ENCODE measurements at regions not wholly inside any gene's neighbourhood (a gene's known extent, or its start where the extent isn't known, plus 50 kb on each side); places are given as distances from the start of the nearest gene placed in this dataset.

DNA sequence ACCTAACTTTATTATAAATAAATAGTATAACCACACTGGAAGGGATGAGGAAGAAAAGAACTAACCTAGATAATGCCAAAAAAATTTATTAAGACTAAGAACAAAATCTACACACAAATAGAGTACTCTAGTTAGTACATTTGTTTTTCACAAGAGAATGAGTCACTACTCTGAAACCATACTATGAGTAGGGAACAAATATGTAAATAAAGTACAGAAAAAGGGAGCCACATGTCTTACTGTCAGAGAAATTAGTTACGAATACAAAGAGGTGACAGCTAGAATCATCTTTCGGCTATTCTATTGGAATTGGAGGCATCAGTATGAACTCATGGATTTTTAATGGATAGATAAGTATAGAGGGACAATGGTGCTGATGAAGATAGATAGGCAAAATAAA is 150.5 kb downstream of the COPS8 start:
- Histone ChIP-seq H2AFZ (ENCODE audit: low read depth, low read length) (no peak overlapping the region), H3K27me3 (ENCODE audit: control insufficient read depth in 2 of 2, insufficient read depth in 2 of 2, low read length in 2 of 2) (no peaks in the 10 kb centered on the region), H3K9me1 (ENCODE audit: control insufficient read depth, insufficient read depth, low read length) (no peaks in the 10 kb centered on the region), H3K9ac (ENCODE audit: insufficient read depth in 1 of 2, low read depth in 2 of 2, low read length in 2 of 2) (no peak overlapping the region), H3K79me2 (ENCODE audit: control insufficient read depth, insufficient read depth, low read length) (no peaks in the 10 kb centered on the region), H4K20me1 (replicated peaks; ENCODE audit: control insufficient read depth, insufficient read depth, low read length) (no peaks in the 10 kb centered on the region), H3K4me3 (no peak overlapping the region), H3K27ac (ENCODE audit: extremely low read depth, low read depth, low read length) (no peak overlapping the region), H3K4me2 (ENCODE audit: insufficient read depth, low read length) (no peak overlapping the region), H3K4me1 (replicated peaks in 1 of 2; ENCODE audit: control insufficient read depth in 2 of 2, insufficient read depth in 2 of 2, low read length in 2 of 2) (no peaks in the 10 kb centered on the region), H3K9me3 (replicated peaks; ENCODE audit: control insufficient read depth, insufficient read depth, low read depth, low read length) (no peaks in the 10 kb centered on the region), H3K36me3 (ENCODE audit: control insufficient read depth, insufficient read depth, low read length) (no peaks in the 10 kb centered on the region)
- in situ Hi-C loops (cut with MboI) (no loop called here), intact Hi-C loops (cut with micrococcal nuclease) (no loop called here)
- ATAC-seq: no peak
- POLR2A ChIA-PET: no interaction called here
- BruUV-seq (replicated peaks): no TSS peak
- TF ChIP-seq ZBTB8A (IDR thresholded peaks at IDR 0.05; ENCODE audit: partially characterized antibody) (no peak), CREM (IDR thresholded peaks at IDR 0.05; ENCODE audit: low read depth) (no peak), GTF2E2 (tag; IDR thresholded peaks at IDR 0.05) (no peak), SPI1 (IDR thresholded peaks at IDR 0.05; ENCODE audit: borderline replicate concordance, low read depth, low read length) (no peak), BRD4 (IDR thresholded peaks at IDR 0.05) (no peak), ZNF644 (tag; IDR thresholded peaks at IDR 0.05; ENCODE audit: low read depth) (no peak), SREBF2 (CRISPR knock-in tag; IDR thresholded peaks at IDR 0.05) (no peak), ZNF696 (CRISPR knock-in tag; conservative IDR thresholded peaks at IDR 0.05) (no peak), TOE1 (IDR thresholded peaks at IDR 0.05; ENCODE audit: borderline replicate concordance) (no peak), TOE1 (CRISPR knock-in tag; IDR thresholded peaks at IDR 0.05; ENCODE audit: borderline replicate concordance, low read depth) (no peak), BDP1 (IDR thresholded peaks at IDR 0.05; ENCODE audit: insufficient read depth, insufficient read length) (no peak), RNF2 (IDR thresholded peaks at IDR 0.05) (no peak), HNRNPL (IDR thresholded peaks at IDR 0.05; ENCODE audit: low read depth, low read length) (no peak)
- TF ChIP-seq, protein P1, sequence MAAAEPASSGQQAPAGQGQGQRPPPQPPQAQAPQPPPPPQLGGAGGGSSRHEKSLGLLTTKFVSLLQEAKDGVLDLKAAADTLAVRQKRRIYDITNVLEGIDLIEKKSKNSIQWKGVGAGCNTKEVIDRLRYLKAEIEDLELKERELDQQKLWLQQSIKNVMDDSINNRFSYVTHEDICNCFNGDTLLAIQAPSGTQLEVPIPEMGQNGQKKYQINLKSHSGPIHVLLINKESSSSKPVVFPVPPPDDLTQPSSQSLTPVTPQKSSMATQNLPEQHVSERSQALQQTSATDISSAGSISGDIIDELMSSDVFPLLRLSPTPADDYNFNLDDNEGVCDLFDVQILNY (CRISPR knock-in tag; IDR thresholded peaks at IDR 0.05): no peak
- TF ChIP-seq, protein P2, sequence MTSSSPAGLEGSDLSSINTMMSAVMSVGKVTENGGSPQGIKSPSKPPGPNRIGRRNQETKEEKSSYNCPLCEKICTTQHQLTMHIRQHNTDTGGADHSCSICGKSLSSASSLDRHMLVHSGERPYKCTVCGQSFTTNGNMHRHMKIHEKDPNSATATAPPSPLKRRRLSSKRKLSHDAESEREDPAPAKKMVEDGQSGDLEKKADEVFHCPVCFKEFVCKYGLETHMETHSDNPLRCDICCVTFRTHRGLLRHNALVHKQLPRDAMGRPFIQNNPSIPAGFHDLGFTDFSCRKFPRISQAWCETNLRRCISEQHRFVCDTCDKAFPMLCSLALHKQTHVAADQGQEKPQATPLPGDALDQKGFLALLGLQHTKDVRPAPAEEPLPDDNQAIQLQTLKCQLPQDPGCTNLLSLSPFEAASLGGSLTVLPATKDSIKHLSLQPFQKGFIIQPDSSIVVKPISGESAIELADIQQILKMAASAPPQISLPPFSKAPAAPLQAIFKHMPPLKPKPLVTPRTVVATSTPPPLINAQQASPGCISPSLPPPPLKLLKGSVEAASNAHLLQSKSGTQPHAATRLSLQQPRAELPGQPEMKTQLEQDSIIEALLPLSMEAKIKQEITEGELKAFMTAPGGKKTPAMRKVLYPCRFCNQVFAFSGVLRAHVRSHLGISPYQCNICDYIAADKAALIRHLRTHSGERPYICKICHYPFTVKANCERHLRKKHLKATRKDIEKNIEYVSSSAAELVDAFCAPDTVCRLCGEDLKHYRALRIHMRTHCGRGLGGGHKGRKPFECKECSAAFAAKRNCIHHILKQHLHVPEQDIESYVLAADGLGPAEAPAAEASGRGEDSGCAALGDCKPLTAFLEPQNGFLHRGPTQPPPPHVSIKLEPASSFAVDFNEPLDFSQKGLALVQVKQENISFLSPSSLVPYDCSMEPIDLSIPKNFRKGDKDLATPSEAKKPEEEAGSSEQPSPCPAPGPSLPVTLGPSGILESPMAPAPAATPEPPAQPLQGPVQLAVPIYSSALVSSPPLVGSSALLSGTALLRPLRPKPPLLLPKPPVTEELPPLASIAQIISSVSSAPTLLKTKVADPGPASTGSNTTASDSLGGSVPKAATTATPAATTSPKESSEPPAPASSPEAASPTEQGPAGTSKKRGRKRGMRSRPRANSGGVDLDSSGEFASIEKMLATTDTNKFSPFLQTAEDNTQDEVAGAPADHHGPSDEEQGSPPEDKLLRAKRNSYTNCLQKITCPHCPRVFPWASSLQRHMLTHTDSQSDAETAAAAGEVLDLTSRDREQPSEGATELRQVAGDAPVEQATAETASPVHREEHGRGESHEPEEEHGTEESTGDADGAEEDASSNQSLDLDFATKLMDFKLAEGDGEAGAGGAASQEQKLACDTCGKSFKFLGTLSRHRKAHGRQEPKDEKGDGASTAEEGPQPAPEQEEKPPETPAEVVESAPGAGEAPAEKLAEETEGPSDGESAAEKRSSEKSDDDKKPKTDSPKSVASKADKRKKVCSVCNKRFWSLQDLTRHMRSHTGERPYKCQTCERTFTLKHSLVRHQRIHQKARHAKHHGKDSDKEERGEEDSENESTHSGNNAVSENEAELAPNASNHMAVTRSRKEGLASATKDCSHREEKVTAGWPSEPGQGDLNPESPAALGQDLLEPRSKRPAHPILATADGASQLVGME (CRISPR knock-in tag; IDR thresholded peaks at IDR 0.05): no peak
- 0% methylated on average over 2 of the region's 2 CpGs for WGBS (ENCODE audit: insufficient coverage, low coverage, missing lambda C conversion rate)
- FAIRE-seq: no peak
- no peak for DNase-seq (ENCODE audit: extremely low read depth in 1 of 4, low spot score in 3 of 4)
- CTCF ChIA-PET (ENCODE audit: low intra/inter-chr PET ratio): no interaction called here
